ENCODE measurements at regions not wholly inside any gene's neighbourhood (a gene's known extent, or its start where the extent isn't known, plus 50 kb on each side); places are given as distances from the start of the nearest gene placed in this dataset.
"Not testable (repeated sequence)": the region's sequence is repeated elsewhere in the genome, so short reads cannot be mapped to it uniquely, and the experiment has no call there.

DNA sequence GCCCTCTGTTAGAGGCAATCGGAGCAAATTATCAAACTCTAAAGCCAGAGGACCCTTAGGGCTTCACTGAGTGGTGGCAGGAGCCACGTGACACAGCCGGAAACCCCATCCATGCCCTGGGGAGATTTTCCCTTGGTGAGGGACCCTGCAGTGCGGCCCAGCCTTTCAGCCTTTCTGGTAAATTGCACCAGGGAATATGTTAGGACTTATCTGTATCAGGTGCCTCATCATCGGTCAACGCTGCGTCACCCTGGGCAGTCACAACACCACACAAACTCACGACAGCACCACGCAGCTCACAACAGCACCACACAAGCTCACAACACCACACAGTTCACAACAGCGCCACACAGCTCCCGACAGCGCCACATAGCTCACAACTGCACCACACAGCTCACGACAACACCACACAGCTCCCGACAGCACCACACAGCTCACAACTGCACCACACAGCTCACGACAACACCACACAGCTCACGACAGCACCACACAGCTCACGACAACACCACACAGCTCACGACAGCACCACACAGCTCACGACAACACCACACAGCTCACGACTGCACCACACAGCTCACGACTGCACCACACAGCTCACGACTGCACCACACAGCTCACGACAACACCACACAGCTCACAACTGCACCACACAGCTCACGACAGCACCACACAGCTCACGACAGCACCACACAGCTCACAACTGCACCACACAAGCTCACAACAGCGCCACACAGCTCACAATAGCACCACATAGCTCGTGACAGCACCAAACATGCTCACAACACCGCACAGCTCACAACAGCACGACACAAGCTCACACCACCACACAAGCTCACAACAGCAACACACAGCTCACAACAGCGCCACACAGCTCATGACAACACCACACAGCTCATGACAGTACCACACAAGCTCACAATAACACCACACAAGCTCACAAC, 199.0 kb downstream of the DLL1 start:
- no peak overlapping the region for H3K4me3 ChIP-seq (ENCODE audit: low read depth, low read length)
- no peak for DNase-seq (ENCODE audit: low read depth)

DNA sequence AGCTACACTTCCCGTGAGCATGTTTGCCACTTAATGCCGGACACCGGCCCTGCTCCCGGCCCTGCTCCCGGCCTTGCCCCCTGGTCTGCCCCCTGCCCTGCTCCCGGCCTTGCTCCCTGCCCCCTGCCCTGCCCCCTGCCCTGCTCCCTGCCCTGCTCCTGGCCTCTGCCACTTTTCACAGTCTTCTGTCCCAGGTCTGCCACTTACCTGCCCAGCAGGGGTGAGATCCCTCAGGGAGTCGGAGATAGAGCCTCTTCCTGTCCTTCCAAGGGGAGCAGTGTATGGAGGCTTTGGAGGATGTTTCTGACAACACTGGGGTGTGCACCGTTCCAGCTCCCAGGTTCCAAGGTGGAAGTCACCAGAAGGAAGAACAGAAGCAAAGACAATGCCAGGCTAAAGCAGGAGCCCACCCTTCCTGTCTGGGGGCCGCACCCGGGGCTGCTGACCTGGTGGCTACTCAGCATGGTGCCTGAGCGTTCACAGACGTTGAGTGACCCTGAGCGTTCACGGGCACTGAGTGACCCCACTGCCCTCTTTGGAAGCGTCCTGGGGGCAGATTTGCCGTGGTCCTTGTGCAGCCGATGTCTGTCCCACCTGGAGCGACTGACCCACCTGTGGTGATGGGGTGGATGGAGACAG, 199.8 kb downstream of the DLL1 start:
- TF ChIP-seq, protein P1, sequence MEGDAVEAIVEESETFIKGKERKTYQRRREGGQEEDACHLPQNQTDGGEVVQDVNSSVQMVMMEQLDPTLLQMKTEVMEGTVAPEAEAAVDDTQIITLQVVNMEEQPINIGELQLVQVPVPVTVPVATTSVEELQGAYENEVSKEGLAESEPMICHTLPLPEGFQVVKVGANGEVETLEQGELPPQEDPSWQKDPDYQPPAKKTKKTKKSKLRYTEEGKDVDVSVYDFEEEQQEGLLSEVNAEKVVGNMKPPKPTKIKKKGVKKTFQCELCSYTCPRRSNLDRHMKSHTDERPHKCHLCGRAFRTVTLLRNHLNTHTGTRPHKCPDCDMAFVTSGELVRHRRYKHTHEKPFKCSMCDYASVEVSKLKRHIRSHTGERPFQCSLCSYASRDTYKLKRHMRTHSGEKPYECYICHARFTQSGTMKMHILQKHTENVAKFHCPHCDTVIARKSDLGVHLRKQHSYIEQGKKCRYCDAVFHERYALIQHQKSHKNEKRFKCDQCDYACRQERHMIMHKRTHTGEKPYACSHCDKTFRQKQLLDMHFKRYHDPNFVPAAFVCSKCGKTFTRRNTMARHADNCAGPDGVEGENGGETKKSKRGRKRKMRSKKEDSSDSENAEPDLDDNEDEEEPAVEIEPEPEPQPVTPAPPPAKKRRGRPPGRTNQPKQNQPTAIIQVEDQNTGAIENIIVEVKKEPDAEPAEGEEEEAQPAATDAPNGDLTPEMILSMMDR (conservative IDR thresholded peaks at IDR 0.05; ENCODE audit: low read depth, low read length): no peak
- DNase-seq (ENCODE audit: low read depth): no peak
- no peak overlapping the region for H3K4me3 ChIP-seq (ENCODE audit: low read depth, low read length)

More for the DNA sequence above, 199.0 kb downstream of the DLL1 start:
- TF ChIP-seq, protein P1 (conservative IDR thresholded peaks at IDR 0.05; ENCODE audit: low read depth, low read length): no peak

DNA sequence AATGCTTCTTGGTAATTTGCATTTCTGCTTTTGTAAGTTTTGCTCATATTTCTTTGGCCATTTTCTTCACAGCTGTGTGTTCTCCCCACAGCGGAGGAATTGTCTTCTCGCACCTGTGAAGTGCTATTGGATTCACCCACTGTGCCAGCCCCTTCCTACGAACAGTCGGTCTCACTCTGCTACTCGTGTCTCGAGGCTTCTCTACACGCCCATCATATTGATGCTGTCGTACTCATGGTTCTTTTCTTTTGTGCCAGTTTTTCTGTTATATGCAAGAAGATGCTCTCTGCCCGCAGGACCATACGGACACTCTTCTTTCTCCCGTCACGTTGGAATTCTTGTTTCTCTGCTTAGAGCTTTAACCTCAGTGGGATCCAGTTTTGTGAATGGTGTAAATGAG, 200.3 kb downstream of the DLL1 start:
- H3K4me3 ChIP-seq (ENCODE audit: low read depth, low read length): no peak overlapping the region
- TF ChIP-seq, protein P1 (conservative IDR thresholded peaks at IDR 0.05; ENCODE audit: low read depth, low read length): no peak
- DNase-seq (ENCODE audit: low read depth): no peak

DNA sequence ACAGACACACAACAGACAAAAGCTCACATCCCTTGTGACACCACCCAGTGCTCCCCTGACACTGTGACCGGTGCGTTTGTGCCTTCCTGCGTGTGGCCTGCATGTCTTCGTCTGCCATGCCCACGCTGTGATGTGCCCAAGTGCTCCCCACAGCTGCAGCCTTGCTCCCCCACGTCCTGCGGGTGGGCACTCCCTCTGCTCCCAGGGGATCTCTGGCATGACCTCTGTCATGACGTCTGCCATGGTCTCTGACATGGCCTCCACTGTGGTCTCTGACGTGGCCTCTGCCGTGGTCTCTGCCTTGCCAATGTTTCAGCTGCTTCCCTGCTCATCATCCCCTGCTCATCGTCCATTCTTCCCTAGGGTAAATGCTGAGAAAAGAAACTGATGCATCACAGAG, 200.9 kb downstream of the DLL1 start:
- no peak overlapping the region for H3K4me3 ChIP-seq (ENCODE audit: low read depth, low read length)
- no peak for DNase-seq (ENCODE audit: low read depth)
- TF ChIP-seq, protein P1 (conservative IDR thresholded peaks at IDR 0.05; ENCODE audit: low read depth, low read length): no peak

DNA sequence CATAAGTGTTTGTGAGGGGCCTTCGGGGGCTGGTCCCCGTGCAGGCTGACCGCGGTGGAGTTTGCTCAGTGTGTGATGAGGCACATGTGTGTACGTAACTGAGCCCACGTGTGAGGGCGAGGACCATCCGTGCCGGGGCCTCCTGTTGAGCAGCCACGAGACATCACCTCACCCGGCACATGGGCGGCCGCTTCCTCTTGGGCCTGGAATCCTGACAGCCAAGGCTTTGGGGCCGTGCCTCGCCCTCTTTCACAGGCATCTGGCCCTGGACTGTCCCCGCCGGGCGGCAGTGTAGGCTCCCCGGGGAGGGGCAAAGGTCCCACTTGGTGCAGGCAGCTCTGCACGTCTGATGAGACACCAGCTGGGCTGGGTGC, 202.3 kb downstream of the DLL1 start:
- H3K4me3 ChIP-seq (ENCODE audit: low read depth, low read length): no peak overlapping the region
- DNase-seq (ENCODE audit: low read depth): no peak
- TF ChIP-seq, protein P1 (conservative IDR thresholded peaks at IDR 0.05; ENCODE audit: low read depth, low read length): no peak

DNA sequence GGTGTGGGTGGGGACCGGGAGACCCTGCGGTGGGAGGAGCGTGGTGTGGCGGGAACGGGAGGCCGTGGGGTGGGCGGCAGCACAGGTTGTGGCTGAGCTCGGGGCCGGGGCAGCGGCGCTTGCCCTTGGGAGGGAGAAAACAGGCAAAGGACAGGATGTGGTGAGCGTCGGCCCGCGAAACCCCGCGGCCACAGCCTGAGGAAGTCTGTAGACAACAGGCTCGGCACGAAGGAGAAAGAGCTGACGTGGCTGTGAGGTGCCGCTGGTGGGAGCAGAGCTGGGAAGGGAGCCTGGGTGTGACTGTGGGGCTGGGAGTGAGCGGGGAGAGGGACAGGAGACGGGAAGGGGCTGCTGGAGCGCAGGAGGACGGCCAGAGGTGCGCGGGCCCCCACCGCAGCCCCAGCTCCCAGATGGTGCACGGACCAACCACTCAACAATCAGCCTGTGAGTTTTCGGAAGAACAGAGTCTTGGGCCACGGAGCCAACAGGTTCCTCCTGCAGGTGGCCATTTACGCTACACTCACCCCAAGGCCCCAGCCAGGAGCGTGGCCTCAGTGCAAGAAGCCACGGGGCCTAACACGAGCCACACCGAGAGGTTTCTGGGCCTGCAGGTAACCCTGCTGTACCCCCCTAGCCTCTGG, 202.8 kb downstream of the DLL1 start:
- no peak for DNase-seq (ENCODE audit: low read depth)
- TF ChIP-seq, protein P1 (conservative IDR thresholded peaks at IDR 0.05; ENCODE audit: low read depth, low read length): no peak
- H3K4me3 ChIP-seq (ENCODE audit: low read depth, low read length): no peak overlapping the region

DNA sequence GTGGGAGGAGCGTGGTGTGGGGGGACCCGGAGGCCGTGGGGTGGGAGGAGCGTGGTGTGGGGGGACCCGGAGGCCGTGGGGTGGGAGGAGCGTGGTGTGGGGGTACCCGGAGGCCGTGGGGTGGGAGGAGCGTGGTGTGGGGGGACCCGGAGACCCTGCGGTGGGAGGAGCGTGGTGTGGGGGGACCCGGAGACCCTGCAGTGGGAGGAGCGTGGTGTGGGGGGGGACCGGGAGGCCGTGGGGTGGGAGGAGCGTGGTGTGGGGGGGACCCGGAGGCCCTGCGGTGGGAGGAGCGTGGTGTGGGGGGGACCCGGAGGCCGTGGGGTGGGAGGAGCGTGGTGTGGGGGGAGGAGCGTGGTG, 203.5 kb downstream of the DLL1 start:
- H3K4me3 ChIP-seq (ENCODE audit: low read depth, low read length); DNase-seq (ENCODE audit: low read depth): not testable (repeated sequence)
